ENCODE measurements at regions not wholly inside any gene's neighbourhood (a gene's known extent, or its start where the extent isn't known, plus 50 kb on each side); places are given as distances from the start of the nearest gene placed in this dataset.

GRCh38 chr4:133452678-133453077 lies 303.6 kb downstream of the PCDH10 start:
- DNase-seq (no peak), ATAC-seq (no peak)
- no peaks in the 10 kb centered on the region for H3K9me3 ChIP-seq
- no peaks in the 10 kb centered on the region for H3K4me1 ChIP-seq
- TF ChIP-seq CTCF (IDR thresholded peaks at IDR 0.05): no peak
- H3K4me3 ChIP-seq: no peak overlapping the region
- H3K27me3 ChIP-seq (ENCODE audit: insufficient read depth in 3 of 3, low read length in 2 of 3): no peaks in the 10 kb centered on the region
- H3K36me3 ChIP-seq (ENCODE audit: insufficient read depth in 1 of 2, low read depth in 1 of 2): no peaks in the 10 kb centered on the region
- intact Hi-C loops (cut with DNase I): no loop called here
- 81 to 87% (median 83%) methylated on average over 2 of the region's 2 CpGs for WGBS, 3 donors
- H3K27ac ChIP-seq: no peak overlapping the region

GRCh38 chr4:133450813-133451212 lies 301.7 kb downstream of the PCDH10 start:
- Histone ChIP-seq H3K27ac (no peak overlapping the region), H3K4me1 (no peaks in the 10 kb centered on the region), H3K27me3 (ENCODE audit: insufficient read depth in 3 of 3, low read length in 2 of 3) (no peaks in the 10 kb centered on the region), H3K36me3 (ENCODE audit: insufficient read depth in 1 of 2, low read depth in 1 of 2) (no peaks in the 10 kb centered on the region), H3K9me3 (no peaks in the 10 kb centered on the region), H3K4me3 (no peak overlapping the region)
- DNase-seq (no peak), ATAC-seq (no peak)
- WGBS, 3 donors: 88 to 94% (median 92%) methylated on average over 17 of the region's 17 CpGs
- intact Hi-C loops (cut with DNase I): no loop called here
- TF ChIP-seq CTCF (IDR thresholded peaks at IDR 0.05): no peak

GRCh38 chr4:133440404-133440803 lies 291.3 kb downstream of the PCDH10 start:
- intact Hi-C loops (cut with DNase I): no loop called here
- no peak overlapping the region for H3K27ac ChIP-seq
- no peaks in the 10 kb centered on the region for H3K9me3 ChIP-seq
- DNase-seq (no peak), ATAC-seq (no peak)
- no peaks in the 10 kb centered on the region for H3K36me3 ChIP-seq (ENCODE audit: insufficient read depth in 1 of 2, low read depth in 1 of 2)
- no peaks in the 10 kb centered on the region for H3K27me3 ChIP-seq (ENCODE audit: insufficient read depth in 3 of 3, low read length in 2 of 3)
- no peak overlapping the region for H3K4me3 ChIP-seq
- no peaks in the 10 kb centered on the region for H3K4me1 ChIP-seq
- no peak for TF ChIP-seq CTCF (IDR thresholded peaks at IDR 0.05)

- ATAC-seq: no peak
- H3K4me1 ChIP-seq: no peaks in the 10 kb centered on the region
- H3K27ac ChIP-seq: no peak overlapping the region
- no peaks in the 10 kb centered on the region for H3K9me3 ChIP-seq
- no peak overlapping the region for H3K4me3 ChIP-seq
- WGBS, 3 donors: 88 to 94% (median 92%) methylated on average over 2 of the region's 2 CpGs
- intact Hi-C loops (cut with DNase I): no loop called here
- no peaks in the 10 kb centered on the region for H3K36me3 ChIP-seq (ENCODE audit: insufficient read depth in 1 of 2, low read depth in 1 of 2)
- no peak for TF ChIP-seq CTCF (IDR thresholded peaks at IDR 0.05)
- DNase-seq: no peak
- no peaks in the 10 kb centered on the region for H3K27me3 ChIP-seq (ENCODE audit: insufficient read depth in 3 of 3, low read length in 2 of 3)
Observed at GRCh38 chr4:133439830-133440229, 290.7 kb downstream of the PCDH10 start.

GRCh38 chr4:133424605-133425004 lies 275.5 kb downstream of the PCDH10 start:
- DNase-seq (no peak), ATAC-seq (no peak)
- no peaks in the 10 kb centered on the region for H3K4me1 ChIP-seq
- no peaks in the 10 kb centered on the region for H3K36me3 ChIP-seq (ENCODE audit: insufficient read depth in 1 of 2, low read depth in 1 of 2)
- H3K9me3 ChIP-seq: no peaks in the 10 kb centered on the region
- no peak for TF ChIP-seq CTCF (IDR thresholded peaks at IDR 0.05)
- intact Hi-C loops (cut with DNase I): no loop called here
- H3K27ac ChIP-seq: no peak overlapping the region
- WGBS, 3 donors: 20 to 27% (median 26%) methylated on average over 4 of the region's 4 CpGs
- no peak overlapping the region for H3K4me3 ChIP-seq
- H3K27me3 ChIP-seq (ENCODE audit: insufficient read depth in 3 of 3, low read length in 2 of 3): no peaks in the 10 kb centered on the region
